ENCODE measurements at regions not wholly inside any gene's neighbourhood (a gene's known extent, or its start where the extent isn't known, plus 50 kb on each side); places are given as distances from the start of the nearest gene placed in this dataset.
A peak's percentile ranks its signal among the peaks of the same experiment; 100 is the strongest.

DNA sequence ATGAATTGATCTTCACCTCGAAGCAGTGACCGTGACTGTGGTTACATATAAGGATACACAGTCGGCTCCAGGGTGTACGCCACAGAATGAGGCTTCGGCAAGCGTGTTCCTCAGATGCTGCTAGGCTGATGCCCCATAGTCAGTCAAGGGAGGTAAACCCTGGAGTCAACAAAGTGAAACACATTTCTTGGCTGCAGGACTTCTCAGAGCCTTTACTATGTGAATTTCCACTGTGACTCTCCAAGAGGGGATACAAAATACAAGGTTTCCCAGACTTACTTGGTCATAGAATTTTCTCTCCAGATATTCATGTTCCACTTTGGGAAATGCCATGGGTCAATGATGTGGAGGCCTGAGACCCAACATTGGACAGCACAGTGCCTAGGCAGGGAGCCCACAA is 260.6 kb downstream of the BCL11B start:
- Histone ChIP-seq H3K4me1 (ENCODE audit: control insufficient read depth in 1 of 2, extremely low read depth in 1 of 2, insufficient read depth in 2 of 2, low read length in 2 of 2) (peaks cover 3 to 14% of the 10 kb centered on the region in 2 experiments), H3K27me3 (replicated peaks in 1 of 2; ENCODE audit: control insufficient read depth in 2 of 2, extremely low read depth in 1 of 2, insufficient read depth in 2 of 2, low read length in 1 of 2) (peaks cover 0 to 5% of the 10 kb centered on the region in 2 experiments), H3K9me3 (no peaks in the 10 kb centered on the region), H3K4me3 (ENCODE audit: control insufficient read depth in 1 of 2, extremely low read depth in 1 of 2, low read length in 1 of 2) (no peak overlapping the region), H3K36me3 (ENCODE audit: control insufficient read depth in 2 of 2, extremely low read depth in 1 of 2, insufficient read depth in 1 of 2, low read length in 1 of 2) (no peaks in the 10 kb centered on the region), H3K27ac (ENCODE audit: low read length) (no peak overlapping the region)
- POLR2A ChIA-PET: no interaction called here
- Mint-ChIP-seq H3K27ac (no peak overlapping the region), H3K9me3 (peaks cover 0 to 4% (median 2%) of the 10 kb centered on the region in 3 donors), H3K4me1 (peaks cover 12 to 17% (median 17%) of the 10 kb centered on the region in 3 donors), H3K4me3 (no peak overlapping the region), H3K36me3 (peaks cover 8% of the 10 kb centered on the region), H3K27me3 (no peaks in the 10 kb centered on the region)
- CTCF ChIA-PET: no interaction called here
- ATAC-seq (replicated peaks in 1 of 4): no peak
- no peak for DNase-seq
- WGBS (ENCODE audit: insufficient coverage): 98% methylated on average over 6 of the region's 6 CpGs

DNA sequence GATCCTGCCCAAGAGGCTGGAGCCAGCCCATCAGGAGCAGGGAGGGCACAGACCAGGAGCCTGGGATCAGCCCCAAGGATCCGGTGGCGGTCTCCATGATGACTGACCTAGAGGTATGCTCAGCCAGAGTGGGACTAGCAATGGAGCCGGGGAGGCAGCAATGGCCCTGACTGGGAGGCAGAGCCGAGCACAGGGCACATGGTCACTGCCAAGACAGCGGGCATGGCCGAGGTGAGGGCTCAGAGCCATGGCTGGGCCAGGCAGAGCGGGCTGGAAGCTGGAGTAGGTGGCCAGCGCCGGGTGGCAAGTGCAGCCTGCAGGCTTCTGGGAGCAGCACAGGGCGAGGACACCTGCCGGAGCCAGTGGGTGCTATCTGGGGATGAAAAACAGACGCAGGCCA is 259.3 kb downstream of the BCL11B start:
- Mint-ChIP-seq H3K4me1 (peaks cover 12 to 17% (median 17%) of the 10 kb centered on the region in 3 donors), H3K4me3 (no peak overlapping the region), H3K9me3 (peaks cover 0 to 4% (median 2%) of the 10 kb centered on the region in 3 donors), H3K27ac (no peak overlapping the region), H3K36me3 (peaks cover 8% of the 10 kb centered on the region), H3K27me3 (no peaks in the 10 kb centered on the region)
- WGBS (ENCODE audit: insufficient coverage): 95% methylated on average over 6 of the region's 12 CpGs
- H3K4me3 ChIP-seq (ENCODE audit: control insufficient read depth in 1 of 2, extremely low read depth in 1 of 2, low read length in 1 of 2): no peak overlapping the region
- peaks cover 0 to 3% of the 10 kb centered on the region in 2 experiments for H3K27me3 ChIP-seq (replicated peaks in 1 of 2; ENCODE audit: control insufficient read depth in 2 of 2, extremely low read depth in 1 of 2, insufficient read depth in 2 of 2, low read length in 1 of 2)
- CTCF ChIA-PET: no interaction called here
- DNase-seq (no peak), ATAC-seq (replicated peaks in 1 of 4) (no peak)
- no peaks in the 10 kb centered on the region for H3K9me3 ChIP-seq
- H3K36me3 ChIP-seq (ENCODE audit: control insufficient read depth in 2 of 2, extremely low read depth in 1 of 2, insufficient read depth in 1 of 2, low read length in 1 of 2): no peaks in the 10 kb centered on the region
- peaks cover 3 to 14% of the 10 kb centered on the region in 2 experiments for H3K4me1 ChIP-seq (ENCODE audit: control insufficient read depth in 1 of 2, extremely low read depth in 1 of 2, insufficient read depth in 2 of 2, low read length in 2 of 2)
- H3K27ac ChIP-seq (ENCODE audit: low read length): no peak overlapping the region
- POLR2A ChIA-PET: no interaction called here

DNA sequence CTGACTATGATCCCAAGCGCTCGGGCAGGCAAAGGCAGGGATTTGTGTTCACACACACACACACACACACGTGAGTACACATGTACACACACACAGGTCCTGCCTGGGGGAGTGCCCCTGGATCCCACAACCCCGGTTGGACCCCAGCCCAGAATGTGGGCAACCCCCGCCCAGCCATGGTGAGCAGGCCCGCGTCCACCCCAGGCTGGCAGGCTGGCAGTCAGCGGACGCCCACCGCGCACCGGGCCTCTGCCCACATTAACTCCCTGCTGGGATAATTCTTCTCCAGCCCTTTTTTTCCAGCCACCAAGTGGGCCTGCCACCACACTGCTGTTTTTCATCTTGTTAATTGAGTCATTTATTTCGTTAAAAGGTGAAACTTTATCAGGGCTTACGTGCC is 256.2 kb downstream of the BCL11B start:
- peaks cover 0 to 4% of the 10 kb centered on the region in 2 experiments for H3K4me1 ChIP-seq (ENCODE audit: control insufficient read depth in 1 of 2, extremely low read depth in 1 of 2, insufficient read depth in 2 of 2, low read length in 2 of 2)
- Mint-ChIP-seq H3K36me3 (no peaks in the 10 kb centered on the region), H3K27ac (no peak overlapping the region), H3K4me3 (no peak overlapping the region), H3K4me1 (peaks cover 13 to 17% (median 14%) of the 10 kb centered on the region in 3 donors), H3K9me3 (peaks cover 0 to 7% (median 3%) of the 10 kb centered on the region in 3 donors), H3K27me3 (no peaks in the 10 kb centered on the region)
- POLR2A ChIA-PET: no interaction called here
- no peak overlapping the region for H3K27ac ChIP-seq (ENCODE audit: low read length)
- H3K4me3 ChIP-seq (ENCODE audit: control insufficient read depth in 1 of 2, extremely low read depth in 1 of 2, low read length in 1 of 2): no peak overlapping the region
- DNase-seq (no peak), ATAC-seq (replicated peaks in 1 of 4) (no peak)
- 93% methylated on average over 11 of the region's 14 CpGs for WGBS (ENCODE audit: insufficient coverage)
- H3K36me3 ChIP-seq (ENCODE audit: control insufficient read depth in 2 of 2, extremely low read depth in 1 of 2, insufficient read depth in 1 of 2, low read length in 1 of 2): no peaks in the 10 kb centered on the region
- CTCF ChIA-PET: no interaction called here
- peaks cover 0 to 3% of the 10 kb centered on the region in 2 experiments for H3K27me3 ChIP-seq (replicated peaks in 1 of 2; ENCODE audit: control insufficient read depth in 2 of 2, extremely low read depth in 1 of 2, insufficient read depth in 2 of 2, low read length in 1 of 2)
- no peaks in the 10 kb centered on the region for H3K9me3 ChIP-seq

DNA sequence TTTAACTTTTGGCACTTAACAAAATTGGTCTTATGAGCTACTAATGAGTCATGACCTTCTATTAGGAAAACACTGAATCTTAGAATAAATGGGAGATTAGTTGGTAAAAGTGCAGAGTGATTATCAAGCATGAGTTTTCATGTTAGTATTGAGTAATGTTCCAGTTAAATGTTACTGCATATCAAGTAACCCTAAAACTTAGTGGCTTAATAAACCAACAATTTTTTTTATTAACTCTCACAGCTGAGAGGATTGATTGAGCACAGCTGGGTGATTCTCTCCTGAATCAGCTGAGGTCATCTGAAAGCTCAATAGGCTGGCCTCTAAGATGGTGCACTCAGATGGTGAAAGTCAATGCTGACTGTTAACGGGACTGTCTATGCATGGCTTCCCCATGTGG is 248.6 kb downstream of the BCL11B start:
- Mint-ChIP-seq H3K9me3 (peaks cover 3 to 11% (median 6%) of the 10 kb centered on the region in 3 donors), H3K4me1 (peaks cover 34 to 42% (median 39%) of the 10 kb centered on the region in 3 donors), H3K27ac (no peak overlapping the region), H3K36me3 (no peaks in the 10 kb centered on the region), H3K4me3 (no peak overlapping the region), H3K27me3 (no peaks in the 10 kb centered on the region)
- 50% methylated on average over 1 of the region's 1 CpG for WGBS (ENCODE audit: insufficient coverage)
- H3K36me3 ChIP-seq (ENCODE audit: control insufficient read depth in 2 of 2, extremely low read depth in 1 of 2, insufficient read depth in 1 of 2, low read length in 1 of 2): no peaks in the 10 kb centered on the region
- DNase-seq (no peak), ATAC-seq (replicated peaks in 1 of 4) (no peak)
- no peak overlapping the region for H3K27ac ChIP-seq (ENCODE audit: low read length)
- H3K9me3 ChIP-seq: no peaks in the 10 kb centered on the region
- no peak overlapping the region for H3K4me3 ChIP-seq (ENCODE audit: control insufficient read depth in 1 of 2, extremely low read depth in 1 of 2, low read length in 1 of 2)
- ChIA-PET CTCF (no interaction called here), POLR2A (no interaction called here)
- H3K4me1 ChIP-seq (ENCODE audit: control insufficient read depth in 1 of 2, extremely low read depth in 1 of 2, insufficient read depth in 2 of 2, low read length in 2 of 2): peaks cover 0 to 22% of the 10 kb centered on the region in 2 experiments
- no peaks in the 10 kb centered on the region for H3K27me3 ChIP-seq (replicated peaks in 1 of 2; ENCODE audit: control insufficient read depth in 2 of 2, extremely low read depth in 1 of 2, insufficient read depth in 2 of 2, low read length in 1 of 2)

DNA sequence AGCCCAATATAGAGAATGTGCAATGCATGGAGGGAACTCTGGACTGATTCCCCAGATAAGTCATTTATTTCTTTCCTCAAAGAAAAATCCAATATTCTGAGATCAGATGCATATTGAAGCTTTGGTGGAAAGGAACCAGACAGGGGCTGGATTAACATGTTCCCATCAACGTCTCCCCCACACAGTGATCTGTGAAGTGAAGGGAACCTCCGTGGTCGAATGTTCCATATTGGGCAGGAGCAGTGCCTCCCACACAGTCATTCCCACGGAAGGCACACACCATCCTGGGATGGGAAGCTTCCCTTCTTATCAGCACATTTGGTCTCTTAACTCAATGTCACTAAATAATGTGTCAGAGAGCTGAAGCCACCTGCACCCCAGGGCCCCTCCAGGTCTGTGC is 247.1 kb downstream of the BCL11B start:
- Histone ChIP-seq H3K4me1 (ENCODE audit: control insufficient read depth in 1 of 2, extremely low read depth in 1 of 2, insufficient read depth in 2 of 2, low read length in 2 of 2) (peaks cover 0 to 21% of the 10 kb centered on the region in 2 experiments), H3K4me3 (ENCODE audit: control insufficient read depth in 1 of 2, extremely low read depth in 1 of 2, low read length in 1 of 2) (no peak overlapping the region), H3K27me3 (replicated peaks in 1 of 2; ENCODE audit: control insufficient read depth in 2 of 2, extremely low read depth in 1 of 2, insufficient read depth in 2 of 2, low read length in 1 of 2) (peaks cover 0 to 4% of the 10 kb centered on the region in 2 experiments), H3K36me3 (ENCODE audit: control insufficient read depth in 2 of 2, extremely low read depth in 1 of 2, insufficient read depth in 1 of 2, low read length in 1 of 2) (no peaks in the 10 kb centered on the region), H3K9me3 (no peaks in the 10 kb centered on the region), H3K27ac (ENCODE audit: low read length) (no peak overlapping the region)
- Mint-ChIP-seq H3K4me3 (no peak overlapping the region), H3K27me3 (no peaks in the 10 kb centered on the region), H3K36me3 (no peaks in the 10 kb centered on the region), H3K27ac (no peak overlapping the region), H3K9me3 (peaks cover 0 to 11% (median 6%) of the 10 kb centered on the region in 3 donors), H3K4me1 (peaks cover 32 to 40% (median 35%) of the 10 kb centered on the region in 3 donors)
- ChIA-PET CTCF (no interaction called here), POLR2A (no interaction called here)
- no CpG with 5 or more reads among the region's 4 CpGs for WGBS (ENCODE audit: insufficient coverage)
- DNase-seq: no peak
- ATAC-seq (replicated peaks in 1 of 4): no peak

DNA sequence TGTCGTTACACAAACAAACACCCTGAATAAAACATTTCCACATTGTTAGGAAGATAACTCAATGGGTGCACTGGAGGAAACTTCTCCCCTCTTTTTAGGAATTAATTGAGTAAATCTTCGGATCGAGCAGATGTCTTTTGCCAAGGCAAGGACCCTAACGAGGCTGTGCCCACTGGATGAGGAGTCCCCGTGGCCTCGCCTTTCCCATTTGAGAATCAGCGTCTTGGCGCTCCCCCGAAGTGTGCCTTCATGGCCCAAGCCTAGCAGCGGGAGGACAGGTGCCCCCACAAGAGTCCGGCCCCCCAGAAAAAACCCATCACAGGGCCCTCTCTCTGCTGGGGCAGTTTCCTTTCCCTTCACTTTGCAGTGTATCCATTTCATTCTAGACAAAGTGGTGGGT is 246.6 kb downstream of the BCL11B start:
- 91% methylated on average over 8 of the region's 11 CpGs for WGBS (ENCODE audit: insufficient coverage)
- Histone ChIP-seq H3K27ac (ENCODE audit: low read length) (no peak overlapping the region), H3K4me3 (ENCODE audit: control insufficient read depth in 1 of 2, extremely low read depth in 1 of 2, low read length in 1 of 2) (no peak overlapping the region), H3K27me3 (replicated peaks in 1 of 2; ENCODE audit: control insufficient read depth in 2 of 2, extremely low read depth in 1 of 2, insufficient read depth in 2 of 2, low read length in 1 of 2) (peaks cover 0 to 6% of the 10 kb centered on the region in 2 experiments), H3K36me3 (ENCODE audit: control insufficient read depth in 2 of 2, extremely low read depth in 1 of 2, insufficient read depth in 1 of 2, low read length in 1 of 2) (no peaks in the 10 kb centered on the region), H3K9me3 (no peaks in the 10 kb centered on the region), H3K4me1 (ENCODE audit: control insufficient read depth in 1 of 2, extremely low read depth in 1 of 2, insufficient read depth in 2 of 2, low read length in 2 of 2) (peaks cover 0 to 19% of the 10 kb centered on the region in 2 experiments)
- no peak overlapping the region for H3K4me3 Mint-ChIP-seq
- no peak overlapping the region for H3K27ac Mint-ChIP-seq
- DNase-seq (no peak), ATAC-seq (replicated peaks in 1 of 4) (no peak)
- H3K27me3 Mint-ChIP-seq: no peaks in the 10 kb centered on the region
- POLR2A ChIA-PET: no interaction called here
- CTCF ChIA-PET: no interaction called here
- H3K4me1 Mint-ChIP-seq: peaks cover 27 to 35% (median 30%) of the 10 kb centered on the region in 3 donors
- no peaks in the 10 kb centered on the region for H3K36me3 Mint-ChIP-seq
- H3K9me3 Mint-ChIP-seq: peaks cover 0 to 8% (median 6%) of the 10 kb centered on the region in 3 donors

DNA sequence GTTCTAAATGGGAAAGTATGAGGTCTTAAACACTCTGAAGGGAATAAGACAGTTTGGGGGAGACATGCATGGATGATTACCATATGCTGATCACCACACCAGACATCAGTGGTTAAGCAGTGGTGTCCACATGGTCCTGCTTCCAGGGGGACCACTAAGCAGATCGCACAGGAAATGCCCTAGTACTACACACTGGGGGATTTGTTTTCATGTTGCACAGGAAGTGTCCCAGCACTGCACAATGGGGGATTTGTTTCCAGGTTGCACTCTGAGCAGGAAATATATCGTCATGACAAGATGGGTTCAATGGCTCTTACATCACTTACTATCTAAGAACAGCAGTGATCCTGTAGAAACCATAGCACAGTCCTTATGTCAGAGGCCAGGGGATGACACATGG is 245.5 kb downstream of the BCL11B start:
- Histone ChIP-seq H3K27me3 (replicated peaks in 1 of 2; ENCODE audit: control insufficient read depth in 2 of 2, extremely low read depth in 1 of 2, insufficient read depth in 2 of 2, low read length in 1 of 2) (peaks cover 0 to 6% of the 10 kb centered on the region in 2 experiments), H3K36me3 (ENCODE audit: control insufficient read depth in 2 of 2, extremely low read depth in 1 of 2, insufficient read depth in 1 of 2, low read length in 1 of 2) (no peaks in the 10 kb centered on the region), H3K27ac (ENCODE audit: low read length) (no peak overlapping the region), H3K4me1 (ENCODE audit: control insufficient read depth in 1 of 2, extremely low read depth in 1 of 2, insufficient read depth in 2 of 2, low read length in 2 of 2) (peaks cover 0 to 14% of the 10 kb centered on the region in 2 experiments), H3K9me3 (no peaks in the 10 kb centered on the region), H3K4me3 (ENCODE audit: control insufficient read depth in 1 of 2, extremely low read depth in 1 of 2, low read length in 1 of 2) (no peak overlapping the region)
- ChIA-PET POLR2A (no interaction called here), CTCF (no interaction called here)
- Mint-ChIP-seq H3K36me3 (no peaks in the 10 kb centered on the region), H3K27ac (no peak overlapping the region), H3K27me3 (no peaks in the 10 kb centered on the region), H3K4me3 (no peak overlapping the region), H3K4me1 (peaks cover 18 to 25% (median 19%) of the 10 kb centered on the region in 3 donors), H3K9me3 (peaks cover 0 to 6% (median 4%) of the 10 kb centered on the region in 3 donors)
- DNase-seq: peak in 2 of 35 experiments; percentile 4 to 30
- WGBS (ENCODE audit: insufficient coverage): 0% methylated on average over 1 of the region's 2 CpGs
- no peak for ATAC-seq (replicated peaks in 1 of 4)
